ENCODE measurements at regions not wholly inside any gene's neighbourhood (a gene's known extent, or its start where the extent isn't known, plus 50 kb on each side); places are given as distances from the start of the nearest gene placed in this dataset.
A peak's percentile ranks its signal among the peaks of the same experiment; 100 is the strongest.

DNA sequence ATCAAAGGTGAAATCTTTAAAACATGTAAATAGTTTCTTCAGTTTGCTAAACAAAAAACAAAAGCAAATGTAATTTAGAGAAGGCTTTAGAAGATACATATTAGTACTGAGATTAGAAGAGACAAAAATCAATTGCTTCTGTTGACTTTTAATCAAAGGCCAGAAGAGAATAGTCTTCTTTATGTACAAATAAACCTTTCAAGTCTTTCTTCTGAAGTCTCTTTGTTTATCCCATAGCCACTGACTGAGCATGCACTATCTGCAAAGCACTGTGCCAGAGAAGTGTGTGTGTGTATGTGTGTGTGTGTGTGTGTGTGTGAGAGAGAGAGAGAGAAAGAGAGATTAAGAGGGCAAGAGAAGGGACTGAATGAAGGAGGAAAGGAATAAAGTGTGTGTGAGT lies 198.4 kb downstream of the GLUD2 start:
- DNase-seq (ENCODE audit: low read depth) = no peak
- TF ChIP-seq POLR2A (IDR thresholded peaks at IDR 0.05; ENCODE audit: extremely low read depth, insufficient read length) (no peak), MYC (IDR thresholded peaks at IDR 0.05; ENCODE audit: low read depth, low read length) (no peak)
- TF ChIP-seq, protein P1, sequence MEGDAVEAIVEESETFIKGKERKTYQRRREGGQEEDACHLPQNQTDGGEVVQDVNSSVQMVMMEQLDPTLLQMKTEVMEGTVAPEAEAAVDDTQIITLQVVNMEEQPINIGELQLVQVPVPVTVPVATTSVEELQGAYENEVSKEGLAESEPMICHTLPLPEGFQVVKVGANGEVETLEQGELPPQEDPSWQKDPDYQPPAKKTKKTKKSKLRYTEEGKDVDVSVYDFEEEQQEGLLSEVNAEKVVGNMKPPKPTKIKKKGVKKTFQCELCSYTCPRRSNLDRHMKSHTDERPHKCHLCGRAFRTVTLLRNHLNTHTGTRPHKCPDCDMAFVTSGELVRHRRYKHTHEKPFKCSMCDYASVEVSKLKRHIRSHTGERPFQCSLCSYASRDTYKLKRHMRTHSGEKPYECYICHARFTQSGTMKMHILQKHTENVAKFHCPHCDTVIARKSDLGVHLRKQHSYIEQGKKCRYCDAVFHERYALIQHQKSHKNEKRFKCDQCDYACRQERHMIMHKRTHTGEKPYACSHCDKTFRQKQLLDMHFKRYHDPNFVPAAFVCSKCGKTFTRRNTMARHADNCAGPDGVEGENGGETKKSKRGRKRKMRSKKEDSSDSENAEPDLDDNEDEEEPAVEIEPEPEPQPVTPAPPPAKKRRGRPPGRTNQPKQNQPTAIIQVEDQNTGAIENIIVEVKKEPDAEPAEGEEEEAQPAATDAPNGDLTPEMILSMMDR (IDR thresholded peaks at IDR 0.05; ENCODE audit: low read depth, low read length) = no peak
- TF ChIP-seq, protein P2, sequence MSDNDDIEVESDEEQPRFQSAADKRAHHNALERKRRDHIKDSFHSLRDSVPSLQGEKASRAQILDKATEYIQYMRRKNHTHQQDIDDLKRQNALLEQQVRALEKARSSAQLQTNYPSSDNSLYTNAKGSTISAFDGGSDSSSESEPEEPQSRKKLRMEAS (IDR thresholded peaks at IDR 0.05; ENCODE audit: low read depth, low read length) = no peak
- no peak overlapping the region for H3K4me3 ChIP-seq (ENCODE audit: low read depth, low read length)

DNA sequence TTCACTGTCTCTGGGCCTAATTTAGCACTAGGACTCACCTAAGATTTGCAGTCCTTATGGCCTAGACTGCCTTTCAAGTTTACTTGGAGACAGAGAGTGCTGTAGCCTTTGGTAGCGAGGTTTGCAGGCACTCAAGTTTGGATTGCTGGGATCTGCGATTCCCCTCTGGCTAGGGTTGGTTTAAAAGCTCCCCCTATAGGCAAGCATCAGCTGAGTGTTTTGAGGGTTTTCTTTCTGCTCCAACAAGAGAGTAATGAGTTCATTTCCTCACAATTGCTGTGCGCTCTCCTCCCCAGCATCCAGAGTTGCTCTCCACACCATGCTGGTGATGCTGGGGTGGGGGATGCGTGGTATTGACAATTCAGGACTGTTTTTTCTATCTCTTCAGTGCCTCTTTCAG lies 206.9 kb downstream of the GLUD2 start:
- DNase-seq (ENCODE audit: low read depth) = peak; percentile 2
- H3K4me3 ChIP-seq (ENCODE audit: low read depth, low read length) = no peak overlapping the region
- TF ChIP-seq, protein P1 (IDR thresholded peaks at IDR 0.05; ENCODE audit: low read depth, low read length) = peak; percentile 8
- no peak for TF ChIP-seq POLR2A (IDR thresholded peaks at IDR 0.05; ENCODE audit: extremely low read depth, insufficient read length)
- TF ChIP-seq, protein P2 (IDR thresholded peaks at IDR 0.05; ENCODE audit: low read depth, low read length) = no peak

DNA sequence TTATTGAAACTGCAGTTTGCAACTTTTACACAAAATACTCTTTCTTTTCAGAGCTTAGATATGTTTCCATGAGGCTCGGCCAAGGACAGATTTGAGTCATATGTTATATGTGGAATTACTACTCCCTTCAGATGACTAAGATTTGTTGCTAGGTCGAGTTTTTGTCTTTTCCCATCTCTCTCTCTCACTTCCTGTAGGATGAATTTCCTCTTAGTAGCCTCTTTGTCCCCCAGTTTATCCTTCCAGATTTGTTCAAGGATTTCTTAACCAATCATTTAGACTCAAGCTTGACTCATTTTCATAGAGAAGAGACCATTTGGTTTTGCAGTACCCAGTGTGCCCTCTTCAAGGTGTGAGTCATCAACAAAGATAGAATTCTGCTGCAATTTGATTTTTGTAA lies 209.2 kb downstream of the GLUD2 start:
- TF ChIP-seq POLR2A (IDR thresholded peaks at IDR 0.05; ENCODE audit: extremely low read depth, insufficient read length) = no peak
- TF ChIP-seq, protein P2 (IDR thresholded peaks at IDR 0.05; ENCODE audit: low read depth, low read length) = no peak
- no peak for TF ChIP-seq MYC (IDR thresholded peaks at IDR 0.05; ENCODE audit: low read depth, low read length)
- TF ChIP-seq, protein P1 (IDR thresholded peaks at IDR 0.05; ENCODE audit: low read depth, low read length) = no peak
- DNase-seq (ENCODE audit: low read depth) = no peak
- no peak overlapping the region for H3K4me3 ChIP-seq (ENCODE audit: low read depth, low read length)

DNA sequence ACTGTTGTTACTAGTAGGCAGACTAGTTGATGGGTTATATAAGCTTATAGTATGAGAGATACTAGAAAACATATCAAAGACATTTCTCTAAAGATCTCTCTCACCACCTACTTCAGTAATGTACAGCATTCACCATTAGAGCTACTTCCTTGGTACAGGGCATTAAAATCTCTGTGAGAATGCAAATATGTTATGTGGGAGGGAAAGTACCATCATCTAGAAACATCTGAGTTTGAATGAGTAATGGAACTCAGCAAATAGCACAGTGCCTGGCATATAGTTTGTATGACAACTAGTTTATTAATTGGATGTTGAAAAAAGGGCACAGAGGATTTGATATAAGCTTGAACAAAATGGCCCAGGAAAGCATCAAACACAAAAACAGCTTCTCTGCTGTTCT lies 211.1 kb downstream of the GLUD2 start:
- H3K4me3 ChIP-seq (ENCODE audit: low read depth, low read length) = no peak overlapping the region
- no peak for DNase-seq (ENCODE audit: low read depth)
- TF ChIP-seq, protein P1 (IDR thresholded peaks at IDR 0.05; ENCODE audit: low read depth, low read length) = no peak
- no peak for TF ChIP-seq MYC (IDR thresholded peaks at IDR 0.05; ENCODE audit: low read depth, low read length)

DNA sequence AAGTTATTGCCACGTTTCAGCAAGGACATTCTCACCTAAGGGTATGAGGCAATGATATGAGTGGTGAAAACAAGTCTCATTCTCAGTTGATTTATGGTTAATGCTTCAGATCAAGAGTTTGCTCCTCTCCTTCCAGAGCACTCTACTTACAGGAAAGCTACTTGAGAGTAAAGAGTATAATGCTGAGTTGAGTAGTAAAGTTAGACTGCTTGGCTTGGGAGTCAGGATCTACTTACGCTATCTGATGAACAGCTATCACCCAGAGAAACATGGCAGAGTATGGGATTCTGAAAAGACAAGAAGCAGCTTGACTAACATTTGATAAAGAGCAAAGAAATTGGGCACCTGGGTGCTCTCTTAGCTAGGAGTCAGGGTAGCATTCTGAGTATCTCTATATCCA lies 211.8 kb downstream of the GLUD2 start:
- H3K4me3 ChIP-seq (ENCODE audit: low read depth, low read length) = no peak overlapping the region
- DNase-seq (ENCODE audit: low read depth) = no peak
- TF ChIP-seq, protein P2 (IDR thresholded peaks at IDR 0.05; ENCODE audit: low read depth, low read length) = no peak
- TF ChIP-seq, protein P1 (IDR thresholded peaks at IDR 0.05; ENCODE audit: low read depth, low read length) = no peak
- TF ChIP-seq POLR2A (IDR thresholded peaks at IDR 0.05; ENCODE audit: extremely low read depth, insufficient read length) = no peak
- TF ChIP-seq MYC (IDR thresholded peaks at IDR 0.05; ENCODE audit: low read depth, low read length) = no peak

DNA sequence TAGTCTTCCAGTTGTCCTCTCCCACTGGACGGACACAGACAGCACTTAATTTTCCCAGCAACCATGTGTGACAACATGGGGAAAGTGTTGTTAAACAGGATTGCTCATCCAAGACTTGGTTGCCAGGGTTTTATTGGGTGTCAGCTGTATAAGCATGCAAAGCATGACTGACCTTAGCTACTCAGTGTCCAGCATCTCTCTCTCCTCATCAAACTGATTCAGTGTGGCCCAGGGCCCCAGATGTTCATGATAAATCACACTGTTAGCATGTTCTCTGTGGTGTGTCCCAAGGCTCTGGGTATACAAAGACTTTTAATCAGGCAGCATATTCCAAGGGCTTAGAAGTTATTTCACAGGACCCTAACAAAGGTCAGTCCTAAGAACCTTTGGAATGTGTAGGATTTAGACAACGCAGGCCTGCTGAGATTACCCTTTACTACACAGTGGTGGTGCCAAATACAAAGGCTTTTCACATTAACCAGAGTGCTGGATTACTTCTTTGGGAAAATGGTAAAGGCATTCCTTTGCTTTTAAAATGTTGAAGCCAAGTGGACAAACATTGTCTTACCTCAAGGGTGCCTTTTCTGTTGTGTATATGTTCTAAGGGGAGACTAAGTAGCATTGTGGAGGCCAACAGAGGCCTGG lies 213.3 kb downstream of the GLUD2 start:
- no peak for DNase-seq (ENCODE audit: low read depth)
- TF ChIP-seq, protein P1 (IDR thresholded peaks at IDR 0.05; ENCODE audit: low read depth, low read length) = no peak
- TF ChIP-seq POLR2A (IDR thresholded peaks at IDR 0.05; ENCODE audit: extremely low read depth, insufficient read length) (no peak), MYC (IDR thresholded peaks at IDR 0.05; ENCODE audit: low read depth, low read length) (no peak)
- TF ChIP-seq, protein P2 (IDR thresholded peaks at IDR 0.05; ENCODE audit: low read depth, low read length) = no peak
- H3K4me3 ChIP-seq (ENCODE audit: low read depth, low read length) = no peak overlapping the region

All from NB4 (cell line).